Thyroid gland (tissue), 4 donors: ENCODE measurements at regions not wholly inside any gene's neighbourhood (a gene's known extent, or its start where the extent isn't known, plus 50 kb on each side); places are given as distances from the start of the nearest gene placed in this dataset.

ENCODE experiments used
- CTCF ChIP-seq, 6 experiments: fragments of 200-600 bp in 3 of 6; fragments of 450-650 bp in 3 of 6; sonication (generic) in 3 of 6; IDR thresholded peaks; one replicate each; pipeline ENCODE4 v1.5.1; 2016 to 2019; ENCODE audit warnings: antibody characterized with exemption in 6 of 6, mild to moderate bottlenecking in 2 of 6, inconsistent platforms in 1 of 6, moderate library complexity in 1 of 6
- POLR2A ChIP-seq, 2 donors: fragments of 450-650 bp; IDR thresholded peaks; one replicate each; pipeline ENCODE4 v1.6.1; 2017; ENCODE audit warnings: antibody characterized with exemption in 2 of 2, mild to moderate bottlenecking in 2 of 2, moderate library complexity in 1 of 2

GRCh38 chr3:27554706-27555105 is 70.5 kb upstream of the SLC4A7 start:
- TF ChIP-seq CTCF (IDR thresholded peaks at IDR 0.05) (no peak), POLR2A (IDR thresholded peaks at IDR 0.05) (no peak)
